GM12878 (cell line): ENCODE measurements at regions not wholly inside any gene's neighbourhood (a gene's known extent, or its start where the extent isn't known, plus 50 kb on each side); places are given as distances from the start of the nearest gene placed in this dataset.
"Not testable (repeated sequence)": the region's sequence is repeated elsewhere in the genome, so short reads cannot be mapped to it uniquely, and the experiment has no call there.

Source experiments
- ATAC-seq: fragments of 200-7000 bp; cut with Tn5 transposase; 3 replicates; pipeline ENCODE4 v1.9.1; 2020; ENCODE audit warnings: mild to moderate bottlenecking, moderate library complexity
- BruUV-seq: library from RNA; stranded (reverse); fragments of 400-500 nt; replicated peaks from 2 replicates; lab custom pipeline; 2021; lab: Mats Ljungman, UMichigan
- CTCF ChIA-PET: fragments of 300-600 bp; sonication (Branson Sonifier 250); formaldehyde crosslinking; extraction: SDS; loops from one replicate; lab custom pipeline; 2021; ENCODE audit warnings: inconsistent platforms; lab: Yijun Ruan, JAX
- POLR2A ChIA-PET: fragments of 350-600 bp; formaldehyde crosslinking; extraction: SDS; loops from one replicate; lab custom pipeline; 2021; ENCODE audit warnings: inconsistent platforms; lab: Charles Lee
- RAD21 ChIA-PET: fragments of 300-600 bp; sonication (Branson Sonifier 250); formaldehyde crosslinking; loops from one replicate; lab custom pipeline; 2023; ENCODE audit warnings: antibody characterized with exemption; ENCODE audit not compliant: unreplicated experiment; lab: Charles Lee
- SMC1A ChIA-PET: fragments of 300-600 bp; sonication (Branson Sonifier 250); formaldehyde crosslinking; loops from one replicate; lab custom pipeline; 2023; ENCODE audit not compliant: unreplicated experiment, uncharacterized antibody; lab: Charles Lee
- DNase-seq: peaks from one replicate; pipeline ENCODE4 v3.0.0-alpha.2; 2011; ENCODE audit warnings: low read depth, low spot score
- FAIRE-seq: peaks from 3 replicates; lab custom pipeline; 2011; peaks lifted over from hg19 to GRCh38; lab: Jason Lieb, UNC
- H2AFZ ChIP-seq: 2 replicates; pipeline ENCODE4 v1.6.0; 2011; ENCODE audit warnings: low read depth, low read length, control low read depth; ENCODE audit not compliant: control insufficient read depth
- H3K27ac ChIP-seq: 2 replicates; pipeline ENCODE4 v1.5.1; 2011; ENCODE audit warnings: control low read depth; ENCODE audit not compliant: control insufficient read depth, insufficient read depth
- H3K27me3 ChIP-seq, 2 experiments: replicated peaks in 1 of 2; 2 replicates each; pipeline versions ENCODE4 v1.6.0 to v1.6.1; 2011; ENCODE audit warnings: low read length in 1 of 2; ENCODE audit not compliant: control insufficient read depth in 2 of 2, insufficient read depth in 2 of 2
- H3K36me3 ChIP-seq, 2 experiments: 2 replicates each; pipeline ENCODE4 v1.5.1; 2011; ENCODE audit warnings: low read length in 1 of 2; ENCODE audit not compliant: control insufficient read depth in 2 of 2, insufficient read depth in 2 of 2
- H3K4me1 ChIP-seq: 2 replicates; pipeline ENCODE4 v1.6.1; 2011; ENCODE audit warnings: mild to moderate bottlenecking, low read length, moderate library complexity, mixed read lengths; ENCODE audit not compliant: control insufficient read depth, insufficient read depth
- H3K4me2 ChIP-seq: 2 replicates; pipeline ENCODE4 v1.6.0; 2011; ENCODE audit warnings: control low read depth; ENCODE audit not compliant: control insufficient read depth, insufficient read depth
- H3K4me3 ChIP-seq: fragments of 200-600 bp; sonication (generic); 2 replicates; pipeline ENCODE4 v1.5.1; 2016
- H3K79me2 ChIP-seq: 2 replicates; pipeline ENCODE4 v1.6.0; 2011; ENCODE audit warnings: low read length; ENCODE audit not compliant: control insufficient read depth, insufficient read depth
- H3K9ac ChIP-seq: 2 replicates; pipeline ENCODE4 v1.8.0; 2011; ENCODE audit warnings: low read length, control low read depth, mixed read lengths; ENCODE audit not compliant: control insufficient read depth, insufficient read depth
- H3K9me3 ChIP-seq: replicated peaks from 3 replicates; pipeline ENCODE4 v1.5.1; 2011; ENCODE audit warnings: mild to moderate bottlenecking, low read length; ENCODE audit not compliant: control insufficient read depth, insufficient read depth
- H4K20me1 ChIP-seq: 2 replicates; pipeline ENCODE4 v1.6.0; 2011; ENCODE audit not compliant: control insufficient read depth, insufficient read depth
- ATF7 ChIP-seq: fragments of 450-650 bp; IDR thresholded peaks from 2 replicates; pipeline ENCODE4 v1.6.1; 2016; ENCODE audit warnings: low read depth, mild to moderate bottlenecking
- WGBS: methylation state at CpG from one replicate; pipeline ENCODE4 v1.1.6; 2016; ENCODE audit warnings: low lambda C conversion rate; ENCODE audit not compliant: insufficient replicate concordance, insufficient coverage; ENCODE audit errors: missing lambda C conversion rate; 5-methylcytosine and 5-hydroxymethylcytosine counted together
- in situ Hi-C: fragments of 300-500 bp; cut with MboI; formaldehyde crosslinking; loops from 9 replicates; pipeline ENCODE4 v1.14.3; 2018; ENCODE audit warnings: mixed read lengths
- intact Hi-C: fragments of 100-400 bp; cut with micrococcal nuclease; formaldehyde crosslinking; loops from one replicate; pipeline ENCODE4 v1.14.2; 2022; ENCODE audit not compliant: unreplicated experiment

- TF ChIP-seq ATF7: no peak
Observed at GRCh38 chrX:44742480-44743155, 101.2 kb upstream of the DUSP21 start (continued).

GRCh38 chrX:44741859-44742258 lies 102.0 kb upstream of the DUSP21 start:
- in situ Hi-C loops, H3K27ac ChIP-seq, H3K79me2 ChIP-seq, RAD21 ChIA-PET, H2AFZ ChIP-seq, H3K36me3 ChIP-seq, CTCF ChIA-PET, H3K27me3 ChIP-seq, H3K9me3 ChIP-seq, intact Hi-C loops, H3K4me2 ChIP-seq, H3K4me3 ChIP-seq, ATAC-seq, H3K9ac ChIP-seq, H4K20me1 ChIP-seq, BruUV-seq, POLR2A ChIA-PET, H3K4me1 ChIP-seq, FAIRE-seq, SMC1A ChIA-PET, DNase-seq: not testable (repeated sequence)
- 38% methylated on average over 7 of the region's 7 CpGs for WGBS

GRCh38 chrX:44741458-44741857 lies 102.4 kb upstream of the DUSP21 start:
- H3K4me2 ChIP-seq, H3K36me3 ChIP-seq, H2AFZ ChIP-seq, RAD21 ChIA-PET, H3K9me3 ChIP-seq, H3K27me3 ChIP-seq, ATAC-seq, H3K9ac ChIP-seq, BruUV-seq, CTCF ChIA-PET, in situ Hi-C loops, H4K20me1 ChIP-seq, DNase-seq, H3K27ac ChIP-seq, POLR2A ChIA-PET, H3K4me3 ChIP-seq, SMC1A ChIA-PET, FAIRE-seq, intact Hi-C loops, H3K79me2 ChIP-seq, H3K4me1 ChIP-seq: not testable (repeated sequence)
- WGBS: 57% methylated on average over 6 of the region's 6 CpGs
